ENCODE measurements at regions not wholly inside any gene's neighbourhood (a gene's known extent, or its start where the extent isn't known, plus 50 kb on each side); places are given as distances from the start of the nearest gene placed in this dataset.

DNA sequence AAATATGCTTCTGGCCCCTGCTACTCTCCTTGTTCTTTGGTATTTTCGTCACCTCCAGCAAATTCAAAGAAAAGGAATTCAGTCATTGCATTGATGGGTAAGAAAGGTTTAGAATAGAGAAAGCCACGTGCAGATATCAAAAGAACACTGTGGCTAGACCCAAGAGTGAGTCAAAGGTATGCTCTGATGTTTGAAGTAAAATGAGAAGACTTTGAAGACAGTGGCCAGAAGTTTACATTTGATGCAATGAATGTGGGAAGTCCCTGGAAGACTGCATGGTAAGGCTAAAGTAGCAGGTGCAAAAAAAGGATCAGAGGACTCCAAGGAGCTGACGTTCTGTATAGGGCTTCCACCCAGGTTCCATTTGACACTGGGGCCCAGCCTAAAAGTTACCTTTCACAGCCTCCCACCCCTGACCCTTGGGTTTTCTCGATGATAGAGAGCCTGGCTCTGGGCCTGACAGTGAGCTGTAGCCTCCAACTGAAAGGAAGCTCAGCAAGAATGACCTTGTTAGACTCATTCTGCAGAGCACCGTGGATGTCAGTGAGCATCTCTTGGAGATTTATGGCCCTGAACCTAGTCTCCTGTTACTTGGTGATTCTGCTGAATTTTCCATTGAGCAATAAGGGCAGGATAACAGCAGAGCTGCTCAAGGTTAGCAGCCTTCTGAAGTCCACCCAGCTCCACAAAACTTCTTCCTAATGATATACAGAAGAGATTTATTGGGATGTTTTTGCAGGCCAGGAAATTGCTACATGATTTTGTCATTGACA is 223.7 kb upstream of the RBBP8 start:
- TF ChIP-seq CTCF (IDR thresholded peaks at IDR 0.05) = no peak
- TF ChIP-seq POLR2A (IDR thresholded peaks at IDR 0.05) = no peak

Data from body of pancreas (tissue), 4 donors.